ENCODE measurements at regions not wholly inside any gene's neighbourhood (a gene's known extent, or its start where the extent isn't known, plus 50 kb on each side); places are given as distances from the start of the nearest gene placed in this dataset.

- no peaks in the 10 kb centered on the region for H3K9me2 ChIP-seq (ENCODE audit: insufficient read depth)
- no peaks in the 10 kb centered on the region for H4K20me1 ChIP-seq (replicated peaks; ENCODE audit: insufficient read depth)
- no peak overlapping the region for H2AFZ ChIP-seq
- no peaks in the 10 kb centered on the region for H3K79me2 ChIP-seq (replicated peaks; ENCODE audit: insufficient read depth)
- no peaks in the 10 kb centered on the region; the same call in 1 of the 2 replicates for H3F3A ChIP-seq (replicated peaks; ENCODE audit: low read depth)
- H3K4me1 ChIP-seq (ENCODE audit: insufficient read depth): no peaks in the 10 kb centered on the region
- no peak overlapping the region for H3K4me2 ChIP-seq
- Mint-ChIP-seq H3K36me3 (ENCODE audit: low read depth) (peaks cover 38% of the 10 kb centered on the region), H3K4me3 (no peak overlapping the region), H3K27me3 (ENCODE audit: insufficient read depth, low read depth, poor library complexity) (peaks cover 3% of the 10 kb centered on the region), H3K27ac (no peak overlapping the region), H3K4me1 (no peaks in the 10 kb centered on the region), H3K9me3 (peaks cover 89% of the 10 kb centered on the region)
- H3K27ac ChIP-seq (ENCODE audit: low read depth): no peak overlapping the region
- no peak for TF ChIP-seq ETS1 (IDR thresholded peaks at IDR 0.05)
- no peak for TF ChIP-seq CREB1 (CRISPR knock-in tag; IDR thresholded peaks at IDR 0.05; ENCODE audit: low read depth)
- no peak for TF ChIP-seq STAT1 (IDR thresholded peaks at IDR 0.05; ENCODE audit: unreplicated experiment)
- TF ChIP-seq ZNF114 (CRISPR knock-in tag; IDR thresholded peaks at IDR 0.05): no peak
- TF ChIP-seq POLR2AphosphoS5 (IDR thresholded peaks at IDR 0.05; ENCODE audit: low read depth): no peak
- no peak for TF ChIP-seq NANOG (IDR thresholded peaks at IDR 0.05; ENCODE audit: borderline replicate concordance)
- no peak for TF ChIP-seq JUNB (IDR thresholded peaks at IDR 0.05; ENCODE audit: unreplicated experiment)
- TF ChIP-seq, protein P1, sequence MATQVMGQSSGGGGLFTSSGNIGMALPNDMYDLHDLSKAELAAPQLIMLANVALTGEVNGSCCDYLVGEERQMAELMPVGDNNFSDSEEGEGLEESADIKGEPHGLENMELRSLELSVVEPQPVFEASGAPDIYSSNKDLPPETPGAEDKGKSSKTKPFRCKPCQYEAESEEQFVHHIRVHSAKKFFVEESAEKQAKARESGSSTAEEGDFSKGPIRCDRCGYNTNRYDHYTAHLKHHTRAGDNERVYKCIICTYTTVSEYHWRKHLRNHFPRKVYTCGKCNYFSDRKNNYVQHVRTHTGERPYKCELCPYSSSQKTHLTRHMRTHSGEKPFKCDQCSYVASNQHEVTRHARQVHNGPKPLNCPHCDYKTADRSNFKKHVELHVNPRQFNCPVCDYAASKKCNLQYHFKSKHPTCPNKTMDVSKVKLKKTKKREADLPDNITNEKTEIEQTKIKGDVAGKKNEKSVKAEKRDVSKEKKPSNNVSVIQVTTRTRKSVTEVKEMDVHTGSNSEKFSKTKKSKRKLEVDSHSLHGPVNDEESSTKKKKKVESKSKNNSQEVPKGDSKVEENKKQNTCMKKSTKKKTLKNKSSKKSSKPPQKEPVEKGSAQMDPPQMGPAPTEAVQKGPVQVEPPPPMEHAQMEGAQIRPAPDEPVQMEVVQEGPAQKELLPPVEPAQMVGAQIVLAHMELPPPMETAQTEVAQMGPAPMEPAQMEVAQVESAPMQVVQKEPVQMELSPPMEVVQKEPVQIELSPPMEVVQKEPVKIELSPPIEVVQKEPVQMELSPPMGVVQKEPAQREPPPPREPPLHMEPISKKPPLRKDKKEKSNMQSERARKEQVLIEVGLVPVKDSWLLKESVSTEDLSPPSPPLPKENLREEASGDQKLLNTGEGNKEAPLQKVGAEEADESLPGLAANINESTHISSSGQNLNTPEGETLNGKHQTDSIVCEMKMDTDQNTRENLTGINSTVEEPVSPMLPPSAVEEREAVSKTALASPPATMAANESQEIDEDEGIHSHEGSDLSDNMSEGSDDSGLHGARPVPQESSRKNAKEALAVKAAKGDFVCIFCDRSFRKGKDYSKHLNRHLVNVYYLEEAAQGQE (IDR thresholded peaks at IDR 0.05; ENCODE audit: unreplicated experiment): no peak
- TF ChIP-seq EZH2 (IDR thresholded peaks at IDR 0.05; ENCODE audit: low read depth, unreplicated experiment): no peak
- TF ChIP-seq, protein P2, sequence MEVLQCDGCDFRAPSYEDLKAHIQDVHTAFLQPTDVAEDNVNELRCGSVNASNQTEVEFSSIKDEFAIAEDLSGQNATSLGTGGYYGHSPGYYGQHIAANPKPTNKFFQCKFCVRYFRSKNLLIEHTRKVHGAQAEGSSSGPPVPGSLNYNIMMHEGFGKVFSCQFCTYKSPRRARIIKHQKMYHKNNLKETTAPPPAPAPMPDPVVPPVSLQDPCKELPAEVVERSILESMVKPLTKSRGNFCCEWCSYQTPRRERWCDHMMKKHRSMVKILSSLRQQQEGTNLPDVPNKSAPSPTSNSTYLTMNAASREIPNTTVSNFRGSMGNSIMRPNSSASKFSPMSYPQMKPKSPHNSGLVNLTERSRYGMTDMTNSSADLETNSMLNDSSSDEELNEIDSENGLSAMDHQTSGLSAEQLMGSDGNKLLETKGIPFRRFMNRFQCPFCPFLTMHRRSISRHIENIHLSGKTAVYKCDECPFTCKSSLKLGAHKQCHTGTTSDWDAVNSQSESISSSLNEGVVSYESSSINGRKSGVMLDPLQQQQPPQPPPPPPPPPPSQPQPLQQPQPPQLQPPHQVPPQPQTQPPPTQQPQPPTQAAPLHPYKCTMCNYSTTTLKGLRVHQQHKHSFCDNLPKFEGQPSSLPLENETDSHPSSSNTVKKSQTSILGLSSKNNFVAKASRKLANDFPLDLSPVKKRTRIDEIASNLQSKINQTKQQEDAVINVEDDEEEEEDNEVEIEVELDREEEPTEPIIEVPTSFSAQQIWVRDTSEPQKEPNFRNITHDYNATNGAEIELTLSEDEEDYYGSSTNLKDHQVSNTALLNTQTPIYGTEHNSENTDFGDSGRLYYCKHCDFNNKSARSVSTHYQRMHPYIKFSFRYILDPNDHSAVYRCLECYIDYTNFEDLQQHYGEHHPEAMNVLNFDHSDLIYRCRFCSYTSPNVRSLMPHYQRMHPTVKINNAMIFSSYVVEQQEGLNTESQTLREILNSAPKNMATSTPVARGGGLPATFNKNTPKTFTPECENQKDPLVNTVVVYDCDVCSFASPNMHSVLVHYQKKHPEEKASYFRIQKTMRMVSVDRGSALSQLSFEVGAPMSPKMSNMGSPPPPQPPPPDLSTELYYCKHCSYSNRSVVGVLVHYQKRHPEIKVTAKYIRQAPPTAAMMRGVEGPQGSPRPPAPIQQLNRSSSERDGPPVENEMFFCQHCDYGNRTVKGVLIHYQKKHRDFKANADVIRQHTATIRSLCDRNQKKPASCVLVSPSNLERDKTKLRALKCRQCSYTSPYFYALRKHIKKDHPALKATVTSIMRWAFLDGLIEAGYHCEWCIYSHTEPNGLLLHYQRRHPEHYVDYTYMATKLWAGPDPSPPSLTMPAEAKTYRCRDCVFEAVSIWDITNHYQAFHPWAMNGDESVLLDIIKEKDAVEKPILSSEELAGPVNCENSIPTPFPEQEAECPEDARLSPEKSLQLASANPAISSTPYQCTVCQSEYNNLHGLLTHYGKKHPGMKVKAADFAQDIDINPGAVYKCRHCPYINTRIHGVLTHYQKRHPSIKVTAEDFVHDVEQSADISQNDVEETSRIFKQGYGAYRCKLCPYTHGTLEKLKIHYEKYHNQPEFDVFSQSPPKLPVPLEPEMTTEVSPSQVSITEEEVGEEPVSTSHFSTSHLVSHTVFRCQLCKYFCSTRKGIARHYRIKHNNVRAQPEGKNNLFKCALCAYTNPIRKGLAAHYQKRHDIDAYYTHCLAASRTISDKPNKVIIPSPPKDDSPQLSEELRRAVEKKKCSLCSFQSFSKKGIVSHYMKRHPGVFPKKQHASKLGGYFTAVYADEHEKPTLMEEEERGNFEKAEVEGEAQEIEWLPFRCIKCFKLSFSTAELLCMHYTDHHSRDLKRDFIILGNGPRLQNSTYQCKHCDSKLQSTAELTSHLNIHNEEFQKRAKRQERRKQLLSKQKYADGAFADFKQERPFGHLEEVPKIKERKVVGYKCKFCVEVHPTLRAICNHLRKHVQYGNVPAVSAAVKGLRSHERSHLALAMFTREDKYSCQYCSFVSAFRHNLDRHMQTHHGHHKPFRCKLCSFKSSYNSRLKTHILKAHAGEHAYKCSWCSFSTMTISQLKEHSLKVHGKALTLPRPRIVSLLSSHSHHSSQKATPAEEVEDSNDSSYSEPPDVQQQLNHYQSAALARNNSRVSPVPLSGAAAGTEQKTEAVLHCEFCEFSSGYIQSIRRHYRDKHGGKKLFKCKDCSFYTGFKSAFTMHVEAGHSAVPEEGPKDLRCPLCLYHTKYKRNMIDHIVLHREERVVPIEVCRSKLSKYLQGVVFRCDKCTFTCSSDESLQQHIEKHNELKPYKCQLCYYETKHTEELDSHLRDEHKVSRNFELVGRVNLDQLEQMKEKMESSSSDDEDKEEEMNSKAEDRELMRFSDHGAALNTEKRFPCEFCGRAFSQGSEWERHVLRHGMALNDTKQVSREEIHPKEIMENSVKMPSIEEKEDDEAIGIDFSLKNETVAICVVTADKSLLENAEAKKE (CRISPR knock-in tag; IDR thresholded peaks at IDR 0.05): no peak
- DNase-seq (ENCODE audit: low spot score) (no peak), ATAC-seq (no peak)
- no peaks in the 10 kb centered on the region for H3K27me3 ChIP-seq (ENCODE audit: insufficient read depth)
- H3K4me3 ChIP-seq: no peak overlapping the region
- H3K36me3 ChIP-seq (ENCODE audit: insufficient read depth): no peaks in the 10 kb centered on the region
Observed at GRCh38 chr7:4449263-4449662, 232.8 kb upstream of the FOXK1 start.
